PC-9 (cell line): ENCODE measurements at regions not wholly inside any gene's neighbourhood (a gene's known extent, or its start where the extent isn't known, plus 50 kb on each side); places are given as distances from the start of the nearest gene placed in this dataset.

Experiments used
- CTCF ChIP-seq: fragments of 200-600 bp; sonication (generic); conservative IDR thresholded peaks from 2 replicates; pipeline ENCODE4 v1.6.1; 2017; ENCODE audit warnings: mixed run types, antibody characterized with exemption, mild to moderate bottlenecking, moderate library complexity
- EZH2 ChIP-seq: fragments of 200-600 bp; sonication (generic); IDR thresholded peaks from 2 replicates; pipeline ENCODE4 v1.8.0; 2017; ENCODE audit warnings: antibody characterized with exemption, low read depth

GRCh38 chr4:20319825-20320612 is 68.3 kb downstream of the SLIT2 start:
- TF ChIP-seq CTCF (no peak), EZH2 (no peak)
